Calu3 (cell line): ENCODE measurements at regions not wholly inside any gene's neighbourhood (a gene's known extent, or its start where the extent isn't known, plus 50 kb on each side); places are given as distances from the start of the nearest gene placed in this dataset.

Source experiments
- BruUV-seq: library from RNA; stranded (reverse); fragments of 400-500 nt; replicated peaks from 2 replicates; lab custom pipeline; 2021; lab: Mats Ljungman, UMichigan
- CTCF ChIA-PET: fragments of 300-600 bp; sonication (Branson Sonifier 250); formaldehyde crosslinking; loops from one replicate; lab custom pipeline; 2022; ENCODE audit warnings: antibody characterized with exemption; lab: Charles Lee
- DNase-seq: peaks from one replicate; pipeline ENCODE4 v3.0.0; 2022
- H3K27ac Mint-ChIP-seq: one replicate; pipeline ENCODE4 v1.8.0; 2022; ENCODE audit warnings: mixed read lengths; ENCODE audit not compliant: unreplicated experiment
- H3K27me3 Mint-ChIP-seq: one replicate; pipeline ENCODE4 v1.8.0; 2022; ENCODE audit warnings: mixed read lengths; ENCODE audit not compliant: unreplicated experiment
- H3K36me3 Mint-ChIP-seq: one replicate; pipeline ENCODE4 v1.8.0; 2022; ENCODE audit warnings: mild to moderate bottlenecking, moderate library complexity, mixed read lengths; ENCODE audit not compliant: insufficient read depth, unreplicated experiment
- H3K4me1 Mint-ChIP-seq: one replicate; pipeline ENCODE4 v1.8.0; 2022; ENCODE audit warnings: mild to moderate bottlenecking, low read depth, mixed read lengths; ENCODE audit not compliant: unreplicated experiment
- H3K4me3 Mint-ChIP-seq: one replicate; pipeline ENCODE4 v1.8.0; 2022; ENCODE audit warnings: mild to moderate bottlenecking, low read depth, moderate library complexity, mixed read lengths; ENCODE audit not compliant: unreplicated experiment
- H3K9me3 Mint-ChIP-seq: one replicate; pipeline ENCODE4 v1.8.0; 2022; ENCODE audit warnings: low read depth, mixed read lengths; ENCODE audit not compliant: unreplicated experiment
- intact Hi-C: fragments of 100-400 bp; cut with micrococcal nuclease; formaldehyde crosslinking; loops from one replicate; pipeline ENCODE4 v1.10.0; 2022; ENCODE audit not compliant: unreplicated experiment
- TF ChIP-seq, protein P1 (sequence below): fragments of 200-600 bp; IDR thresholded peaks from one replicate; pipeline ENCODE4 v1.8.0; 2022; ENCODE audit warnings: antibody characterized with exemption; ENCODE audit not compliant: unreplicated experiment

DNA sequence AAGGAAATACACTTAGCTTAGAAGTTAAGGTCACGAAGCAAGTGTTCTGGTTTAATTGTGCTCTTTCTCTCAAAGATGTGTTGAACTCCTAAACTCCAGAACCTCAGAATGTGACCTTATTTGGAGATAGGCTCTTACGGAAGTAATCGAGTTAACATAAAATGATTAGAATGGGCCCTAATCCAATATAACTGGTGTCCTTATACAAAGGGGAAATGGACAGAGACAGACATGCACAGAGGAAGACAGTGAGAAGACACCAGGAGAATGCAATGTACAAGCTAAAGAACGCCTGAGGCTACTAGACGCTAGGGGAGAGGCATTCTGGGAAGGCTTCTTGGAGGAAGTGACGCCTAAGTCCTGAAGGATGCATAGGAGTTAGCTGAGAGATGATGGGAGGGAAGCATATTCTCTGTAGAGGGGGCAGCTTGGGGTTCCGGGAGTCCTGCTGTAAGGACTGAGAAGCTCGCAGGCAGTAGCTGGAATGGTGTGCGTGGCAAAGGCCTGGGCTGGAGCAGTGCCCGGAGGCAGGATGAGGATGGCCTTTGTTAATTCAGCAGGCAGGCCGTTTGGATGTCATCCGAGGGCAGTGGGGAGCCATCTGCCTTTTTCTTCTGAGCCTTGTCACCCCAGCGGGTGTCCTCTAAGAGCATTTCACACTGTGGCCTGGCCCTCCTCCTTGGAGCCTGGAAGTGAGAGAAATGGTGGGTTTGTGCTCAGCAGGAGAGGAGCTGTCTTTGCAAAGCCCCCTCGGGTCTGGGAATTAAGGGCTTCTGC is 513.4 kb downstream of the SHQ1 start:
- Mint-ChIP-seq H3K4me3 (no peak overlapping the region), H3K4me1 (no peaks in the 10 kb centered on the region), H3K36me3 (no peaks in the 10 kb centered on the region), H3K9me3 (no peaks in the 10 kb centered on the region), H3K27me3 (peaks cover 22% of the 10 kb centered on the region), H3K27ac (no peak overlapping the region)
- CTCF ChIA-PET, result interaction anchor here (1.3 kb wide), 1 partner anchor 13 kb away, joined by 3 read pairs; no protein-coding TSS in a partner anchor
- no TSS peak for BruUV-seq
- TF ChIP-seq, protein P1, sequence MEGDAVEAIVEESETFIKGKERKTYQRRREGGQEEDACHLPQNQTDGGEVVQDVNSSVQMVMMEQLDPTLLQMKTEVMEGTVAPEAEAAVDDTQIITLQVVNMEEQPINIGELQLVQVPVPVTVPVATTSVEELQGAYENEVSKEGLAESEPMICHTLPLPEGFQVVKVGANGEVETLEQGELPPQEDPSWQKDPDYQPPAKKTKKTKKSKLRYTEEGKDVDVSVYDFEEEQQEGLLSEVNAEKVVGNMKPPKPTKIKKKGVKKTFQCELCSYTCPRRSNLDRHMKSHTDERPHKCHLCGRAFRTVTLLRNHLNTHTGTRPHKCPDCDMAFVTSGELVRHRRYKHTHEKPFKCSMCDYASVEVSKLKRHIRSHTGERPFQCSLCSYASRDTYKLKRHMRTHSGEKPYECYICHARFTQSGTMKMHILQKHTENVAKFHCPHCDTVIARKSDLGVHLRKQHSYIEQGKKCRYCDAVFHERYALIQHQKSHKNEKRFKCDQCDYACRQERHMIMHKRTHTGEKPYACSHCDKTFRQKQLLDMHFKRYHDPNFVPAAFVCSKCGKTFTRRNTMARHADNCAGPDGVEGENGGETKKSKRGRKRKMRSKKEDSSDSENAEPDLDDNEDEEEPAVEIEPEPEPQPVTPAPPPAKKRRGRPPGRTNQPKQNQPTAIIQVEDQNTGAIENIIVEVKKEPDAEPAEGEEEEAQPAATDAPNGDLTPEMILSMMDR, result no peak
- intact Hi-C loops, result no loop called here
- DNase-seq, result no peak

DNA sequence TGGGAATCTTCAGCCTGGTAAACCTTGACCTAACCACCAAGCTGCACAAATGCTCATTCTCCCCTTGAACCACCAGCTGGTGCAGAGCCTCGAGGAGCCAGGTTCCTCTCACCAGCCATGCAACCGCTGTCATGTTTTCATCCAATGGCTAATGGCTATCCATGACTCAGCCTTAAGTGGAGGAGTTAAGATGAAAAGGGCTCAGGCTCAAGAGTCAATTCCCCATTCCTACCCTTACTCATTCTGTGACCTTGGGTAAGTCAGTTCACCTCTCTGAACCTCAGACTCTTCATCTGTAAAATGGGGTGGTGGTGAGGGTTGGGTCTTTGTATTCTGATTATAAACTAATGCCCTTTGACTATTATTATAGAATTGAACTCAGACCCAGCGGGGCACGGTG is 515.6 kb downstream of the SHQ1 start:
- CTCF ChIA-PET, result no interaction called here
- peaks cover 44% of the 10 kb centered on the region for H3K27me3 Mint-ChIP-seq
- no peaks in the 10 kb centered on the region for H3K9me3 Mint-ChIP-seq
- TF ChIP-seq, protein P1, result no peak
- intact Hi-C loops, result no loop called here
- BruUV-seq, result no TSS peak
- no peak overlapping the region for H3K4me3 Mint-ChIP-seq
- no peak for DNase-seq
- H3K27ac Mint-ChIP-seq, result no peak overlapping the region
- no peaks in the 10 kb centered on the region for H3K36me3 Mint-ChIP-seq
- H3K4me1 Mint-ChIP-seq, result no peaks in the 10 kb centered on the region

DNA sequence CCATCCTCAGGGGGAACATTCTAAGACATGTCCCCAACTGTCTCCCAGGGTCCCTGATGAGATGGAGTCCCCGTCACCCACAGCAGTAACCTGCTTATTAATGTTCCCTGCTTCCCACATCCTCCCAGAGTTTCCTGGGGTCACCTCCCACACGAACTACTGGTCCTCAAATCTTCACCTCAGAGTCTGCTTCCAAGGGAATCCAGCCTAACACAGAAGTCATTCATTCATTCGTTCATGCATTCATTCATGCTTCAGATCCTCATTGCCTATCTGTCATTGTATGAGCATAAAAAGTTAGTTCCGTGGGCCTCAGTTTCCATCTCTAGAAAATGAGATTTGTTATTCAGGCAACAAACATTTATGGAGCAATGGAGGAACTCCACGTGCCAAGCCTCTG is 516.2 kb downstream of the SHQ1 start:
- peaks cover 51% of the 10 kb centered on the region for H3K27me3 Mint-ChIP-seq
- H3K27ac Mint-ChIP-seq, result no peak overlapping the region
- intact Hi-C loops, result no loop called here
- no peaks in the 10 kb centered on the region for H3K9me3 Mint-ChIP-seq
- no peak overlapping the region for H3K4me3 Mint-ChIP-seq
- CTCF ChIA-PET, result no interaction called here
- TF ChIP-seq, protein P1, result no peak
- H3K4me1 Mint-ChIP-seq, result no peaks in the 10 kb centered on the region
- BruUV-seq, result no TSS peak
- no peaks in the 10 kb centered on the region for H3K36me3 Mint-ChIP-seq
- no peak for DNase-seq

GRCh38 chr3:72331076-72331475 is 517.2 kb downstream of the SHQ1 start:
- H3K27ac Mint-ChIP-seq, result no peak overlapping the region
- no peaks in the 10 kb centered on the region for H3K9me3 Mint-ChIP-seq
- intact Hi-C loops, result no loop called here
- H3K27me3 Mint-ChIP-seq, result peaks cover 58% of the 10 kb centered on the region
- no TSS peak for BruUV-seq
- H3K4me3 Mint-ChIP-seq, result no peak overlapping the region
- DNase-seq, result no peak
- H3K36me3 Mint-ChIP-seq, result no peaks in the 10 kb centered on the region
- CTCF ChIA-PET, result interaction anchor here (1.0 kb wide), 1 partner anchor 12 kb away, joined by 4 read pairs; no protein-coding TSS in a partner anchor
- TF ChIP-seq, protein P1, result no peak
- H3K4me1 Mint-ChIP-seq, result no peaks in the 10 kb centered on the region
